CD14-positive monocyte (primary cell): ENCODE measurements at regions not wholly inside any gene's neighbourhood (a gene's known extent, or its start where the extent isn't known, plus 50 kb on each side); places are given as distances from the start of the nearest gene placed in this dataset.

Experiments used
- DNase-seq, 3 donors: peaks; one replicate each; pipeline ENCODE4 v3.0.0-alpha.2; 2011 to 2022
- H2AFZ ChIP-seq: 2 replicates; pipeline ENCODE4 v1.6.0; 2012; ENCODE audit warnings: mild to moderate bottlenecking, low read depth, low read length, inconsistent platforms; ENCODE audit not compliant: insufficient read depth, poor library complexity, severe bottlenecking
- H3K27ac ChIP-seq, 2 donors: 1 replicate in 1 of 2; 2 replicates in 1 of 2; pipeline ENCODE4 v1.5.1; 2012 to 2013; ENCODE audit warnings: low read length in 2 of 2, control low read depth in 1 of 2, inconsistent platforms in 1 of 2, low read depth in 1 of 2, mild to moderate bottlenecking in 1 of 2
- H3K27me3 ChIP-seq, 2 donors: one replicate each; pipeline versions ENCODE4 v1.6.0 to v1.6.1; 2011 to 2013; ENCODE audit warnings: low read length in 2 of 2; ENCODE audit not compliant: control insufficient read depth in 2 of 2, insufficient read depth in 2 of 2
- H3K36me3 ChIP-seq, 2 donors: replicated peaks in 1 of 2; 1 replicate in 1 of 2; 2 replicates in 1 of 2; pipeline versions ENCODE4 v1.5.1 to v1.6.1; 2012 to 2013; ENCODE audit warnings: low read length in 2 of 2, control low read depth in 1 of 2, inconsistent platforms in 1 of 2, mild to moderate bottlenecking in 1 of 2; ENCODE audit not compliant: insufficient read depth in 2 of 2, control insufficient read depth in 1 of 2
- H3K4me1 ChIP-seq, 2 donors: 1 replicate in 1 of 2; 2 replicates in 1 of 2; pipeline versions ENCODE4 v1.5.1 to v1.6.1; 2012 to 2013; ENCODE audit warnings: low read length in 2 of 2, control low read depth in 1 of 2, inconsistent platforms in 1 of 2, mild to moderate bottlenecking in 1 of 2, moderate library complexity in 1 of 2; ENCODE audit not compliant: insufficient read depth in 2 of 2, control insufficient read depth in 1 of 2
- H3K4me2 ChIP-seq: replicated peaks from 2 replicates; pipeline ENCODE3; 2012; ENCODE audit warnings: low read length, moderate library complexity, mild to moderate bottlenecking; ENCODE audit not compliant: poor library complexity, severe bottlenecking; ENCODE audit errors: extremely low read depth
- H3K4me3 ChIP-seq, 3 experiments: fragments of 200-600 bp in 1 of 3; sonication (generic) in 1 of 3; replicated peaks in 1 of 3; 1 replicate in 2 of 3; 2 replicates in 1 of 3; pipeline ENCODE4 v1.5.1; 2011 to 2013; ENCODE audit warnings: low read length in 3 of 3, mild to moderate bottlenecking in 3 of 3, control low read depth in 2 of 3, low read depth in 2 of 3, inconsistent platforms in 1 of 3, moderate library complexity in 1 of 3
- H3K79me2 ChIP-seq: 2 replicates; pipeline ENCODE4 v1.6.0; 2012; ENCODE audit warnings: mild to moderate bottlenecking, control low read depth, inconsistent platforms, low read length, moderate library complexity; ENCODE audit not compliant: insufficient read depth
- H3K9ac ChIP-seq: 2 replicates; pipeline ENCODE4 v1.6.0; 2017; ENCODE audit warnings: low read length, mild to moderate bottlenecking; ENCODE audit not compliant: insufficient read depth, poor library complexity, severe bottlenecking
- H3K9me3 ChIP-seq, 2 donors: replicated peaks in 1 of 2; 1 replicate in 1 of 2; 2 replicates in 1 of 2; pipeline versions ENCODE4 v1.5.1 to v1.6.1; 2012 to 2013; ENCODE audit warnings: low read length in 2 of 2, control low read depth in 1 of 2; ENCODE audit not compliant: control insufficient read depth in 1 of 2, insufficient read depth in 1 of 2
- H4K20me1 ChIP-seq: 2 replicates; pipeline ENCODE4 v1.6.0; 2012; ENCODE audit warnings: mild to moderate bottlenecking, low read length, control low read depth, moderate library complexity; ENCODE audit not compliant: insufficient read depth
- H3K27ac Mint-ChIP-seq, 7 donors: one replicate each; pipeline ENCODE4 v1.8.0; 2020; ENCODE audit warnings: mild to moderate bottlenecking in 7 of 7, mixed read lengths in 7 of 7, moderate library complexity in 6 of 7, inconsistent platforms in 2 of 7
- H3K27me3 Mint-ChIP-seq, 3 donors: one replicate each; pipeline ENCODE4 v1.8.0; 2021 to 2022; ENCODE audit warnings: low read depth in 3 of 3, mild to moderate bottlenecking in 3 of 3, mixed read lengths in 3 of 3, moderate library complexity in 3 of 3, inconsistent platforms in 1 of 3
- H3K36me3 Mint-ChIP-seq, 2 donors: one replicate each; pipeline ENCODE4 v1.8.0; 2020; ENCODE audit warnings: mixed read lengths in 2 of 2, inconsistent platforms in 1 of 2, mild to moderate bottlenecking in 1 of 2
- H3K4me1 Mint-ChIP-seq: one replicate; pipeline ENCODE4 v1.8.0; 2020; ENCODE audit warnings: mild to moderate bottlenecking, mixed read lengths
- H3K4me3 Mint-ChIP-seq, 2 donors: one replicate each; pipeline ENCODE4 v1.8.0; 2020; ENCODE audit warnings: mild to moderate bottlenecking in 2 of 2, mixed read lengths in 2 of 2, moderate library complexity in 1 of 2
- H3K9me3 Mint-ChIP-seq, 7 donors: one replicate each; pipeline ENCODE4 v1.8.0; 2020 to 2022; ENCODE audit warnings: mixed read lengths in 7 of 7, mild to moderate bottlenecking in 6 of 7, moderate library complexity in 6 of 7, inconsistent platforms in 2 of 7
- CTCF ChIP-seq: fragments of 200-600 bp; IDR thresholded peaks from one replicate; pipeline ENCODE4 v1.8.0; 2022; ENCODE audit warnings: antibody characterized with exemption, mild to moderate bottlenecking
- WGBS: methylation state at CpG from one replicate; pipeline ENCODE4 v1.1.5; 2013; ENCODE audit warnings: missing lambda C conversion rate; ENCODE audit not compliant: insufficient coverage; 5-methylcytosine and 5-hydroxymethylcytosine counted together
- intact Hi-C, 2 donors: fragments of 100-400 bp; cut with micrococcal nuclease; formaldehyde crosslinking; loops; one replicate each; pipeline versions ENCODE4 v1.15.0 to v1.15.1; 2023

- H3K27ac ChIP-seq = no peak overlapping the region
- Mint-ChIP-seq H3K4me1 (no peaks in the 10 kb centered on the region), H3K36me3 (no peaks in the 10 kb centered on the region), H3K27me3 (peaks cover 0 to 3% (median 1%) of the 10 kb centered on the region in 3 donors), H3K4me3 (no peak overlapping the region), H3K9me3 (peaks cover under 1 to 12% (median 9%) of the 10 kb centered on the region in 7 donors), H3K27ac (no peak overlapping the region)
- no peak overlapping the region for H3K9ac ChIP-seq
- H3K27me3 ChIP-seq = no peaks in the 10 kb centered on the region
- no peak overlapping the region for H2AFZ ChIP-seq
- no peaks in the 10 kb centered on the region for H3K9me3 ChIP-seq
- intact Hi-C loops = no loop called here
- H3K4me1 ChIP-seq = no peaks in the 10 kb centered on the region
- DNase-seq = no peak
- H3K79me2 ChIP-seq = no peaks in the 10 kb centered on the region
- 100% methylated on average over 1 of the region's 1 CpG for WGBS
- no peak overlapping the region for H3K4me2 ChIP-seq
- H3K4me3 ChIP-seq = no peak overlapping the region
- no peaks in the 10 kb centered on the region for H3K36me3 ChIP-seq
- TF ChIP-seq CTCF = no peak
- H4K20me1 ChIP-seq = no peaks in the 10 kb centered on the region
These were observed 128.2 kb upstream of the WDFY3 start for GRCh38 chr4:85094735-85095134.

GRCh38 chr4:85102606-85103005 is 136.1 kb upstream of the WDFY3 start:
- H3K4me1 Mint-ChIP-seq = no peaks in the 10 kb centered on the region
- H3K4me1 ChIP-seq = no peaks in the 10 kb centered on the region
- H3K27me3 Mint-ChIP-seq = peaks cover 0 to 2% (median 1%) of the 10 kb centered on the region in 3 donors
- H3K27me3 ChIP-seq = no peaks in the 10 kb centered on the region
- no peak overlapping the region for H3K4me2 ChIP-seq
- peaks cover 2 to 6% (median 3%) of the 10 kb centered on the region in 7 donors for H3K9me3 Mint-ChIP-seq
- H3K36me3 ChIP-seq = no peaks in the 10 kb centered on the region
- H4K20me1 ChIP-seq = no peaks in the 10 kb centered on the region
- intact Hi-C loops = no loop called here
- H3K36me3 Mint-ChIP-seq = no peaks in the 10 kb centered on the region
- no peaks in the 10 kb centered on the region for H3K9me3 ChIP-seq
- H3K4me3 ChIP-seq = no peak overlapping the region
- no peak overlapping the region for H2AFZ ChIP-seq
- TF ChIP-seq CTCF = no peak
- no peaks in the 10 kb centered on the region for H3K79me2 ChIP-seq
- H3K4me3 Mint-ChIP-seq = no peak overlapping the region
- no peak overlapping the region for H3K9ac ChIP-seq
- no peak for DNase-seq
- no peak overlapping the region for H3K27ac ChIP-seq
- no peak overlapping the region for H3K27ac Mint-ChIP-seq
- no CpG with 5 or more reads among the region's 1 CpG for WGBS
